ENCODE measurements at regions not wholly inside any gene's neighbourhood (a gene's known extent, or its start where the extent isn't known, plus 50 kb on each side); places are given as distances from the start of the nearest gene placed in this dataset.
"Not testable (repeated sequence)": the region's sequence is repeated elsewhere in the genome, so short reads cannot be mapped to it uniquely, and the experiment has no call there.

- DNase-seq = no peak
Observed at GRCh38 chr9:75551861-75552260, 338.6 kb upstream of the PCSK5 start.

GRCh38 chr9:75552941-75553340 lies 337.5 kb upstream of the PCSK5 start:
- DNase-seq = no peak

- not testable (repeated sequence) for DNase-seq
Observed at GRCh38 chr9:75566813-75567212, 323.7 kb upstream of the PCSK5 start.

GRCh38 chr9:75570538-75570937 lies 319.9 kb upstream of the PCSK5 start:
- no peak for DNase-seq

DNA sequence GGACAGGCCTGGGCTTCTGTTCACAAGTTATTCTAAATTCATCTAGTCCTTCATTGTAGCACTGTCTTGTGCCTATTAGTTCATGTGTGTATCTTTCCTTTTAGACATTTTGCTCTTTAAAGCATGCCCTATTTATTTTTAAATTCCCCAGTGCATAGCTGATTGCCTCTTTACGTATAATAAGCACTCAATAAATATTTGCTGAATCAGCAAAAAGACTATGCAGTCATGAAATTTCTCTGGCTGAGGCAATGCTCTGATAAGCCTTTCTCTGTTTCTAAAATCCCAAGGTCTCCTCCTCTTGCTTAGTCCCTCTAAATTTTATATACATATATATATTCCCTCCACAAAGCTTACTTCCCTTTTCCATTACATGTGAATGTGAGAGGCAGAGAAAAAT lies 315.9 kb upstream of the PCSK5 start:
- DNase-seq = no peak

GRCh38 chr9:75582870-75583269 lies 307.6 kb upstream of the PCSK5 start:
- no peak for DNase-seq

GRCh38 chr9:75588808-75589207 lies 301.7 kb upstream of the PCSK5 start:
- no peak for DNase-seq

- no peak for DNase-seq
Observed at GRCh38 chr9:75589497-75589896, 301.0 kb upstream of the PCSK5 start.

GRCh38 chr9:75591972-75592371 lies 298.5 kb upstream of the PCSK5 start:
- no peak for DNase-seq

- no peak for DNase-seq
Observed at GRCh38 chr9:75592586-75592985, 297.9 kb upstream of the PCSK5 start.

- no peak for DNase-seq
Observed at GRCh38 chr9:75593920-75594319, 296.6 kb upstream of the PCSK5 start.

DNA sequence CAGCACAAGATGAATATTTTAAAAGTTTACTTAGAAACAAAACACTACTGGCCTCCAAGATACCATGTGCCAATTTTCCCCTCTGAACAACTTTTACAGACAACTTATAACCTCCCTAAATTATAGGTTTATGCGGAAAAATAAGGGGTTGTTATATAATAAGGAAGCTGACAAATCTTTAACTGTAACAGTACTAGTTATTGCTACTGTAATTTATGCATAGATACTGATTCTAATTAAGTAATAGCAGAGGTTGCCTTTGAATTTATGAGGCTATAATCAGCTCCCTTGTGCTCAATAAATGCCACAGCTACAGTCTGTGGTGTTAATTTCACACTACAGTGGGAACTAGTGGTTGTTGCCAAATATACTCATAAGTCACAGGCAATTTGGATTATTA lies 291.3 kb upstream of the PCSK5 start:
- no peak for DNase-seq

DNA sequence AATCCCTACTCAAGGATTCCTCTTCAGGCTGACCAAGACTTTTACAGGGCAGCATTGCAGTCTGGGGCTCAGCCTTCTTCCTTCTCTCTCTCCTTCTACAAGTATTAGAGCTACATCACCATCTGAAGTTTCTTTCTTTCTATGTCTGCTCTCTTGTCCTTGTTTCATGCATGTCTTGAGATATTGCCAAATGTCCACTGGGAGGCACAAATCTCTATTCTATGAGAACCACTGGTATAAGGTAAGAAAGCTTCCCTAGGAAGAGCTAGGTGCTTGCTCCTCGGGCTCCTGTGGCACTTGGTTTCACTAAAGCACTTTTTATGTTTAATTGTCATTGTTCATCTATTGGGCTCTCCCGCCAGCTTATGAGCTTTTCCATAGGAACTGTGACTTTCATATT lies 289.2 kb upstream of the PCSK5 start:
- DNase-seq = no peak

GRCh38 chr9:75602060-75602459 lies 288.4 kb upstream of the PCSK5 start:
- DNase-seq = no peak

DNA sequence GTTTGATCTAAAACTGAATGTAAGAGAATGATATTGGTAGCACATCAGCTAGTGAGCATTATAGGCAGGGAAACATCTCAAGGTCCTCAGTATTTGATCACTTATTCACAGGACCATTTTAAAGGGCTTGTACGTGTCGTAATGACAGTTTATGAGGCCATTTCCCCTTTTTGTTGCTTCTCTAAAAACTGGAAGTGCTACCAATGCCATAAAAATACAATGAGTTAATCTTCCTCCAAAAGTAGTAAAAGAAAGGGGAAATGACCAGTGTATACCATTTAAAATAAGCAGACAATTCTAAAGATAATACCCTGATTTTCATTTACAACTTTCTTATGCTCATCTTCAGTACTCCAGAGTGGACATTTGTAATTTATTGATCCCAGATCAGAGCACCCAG lies 285.8 kb upstream of the PCSK5 start:
- no peak for DNase-seq

DNA sequence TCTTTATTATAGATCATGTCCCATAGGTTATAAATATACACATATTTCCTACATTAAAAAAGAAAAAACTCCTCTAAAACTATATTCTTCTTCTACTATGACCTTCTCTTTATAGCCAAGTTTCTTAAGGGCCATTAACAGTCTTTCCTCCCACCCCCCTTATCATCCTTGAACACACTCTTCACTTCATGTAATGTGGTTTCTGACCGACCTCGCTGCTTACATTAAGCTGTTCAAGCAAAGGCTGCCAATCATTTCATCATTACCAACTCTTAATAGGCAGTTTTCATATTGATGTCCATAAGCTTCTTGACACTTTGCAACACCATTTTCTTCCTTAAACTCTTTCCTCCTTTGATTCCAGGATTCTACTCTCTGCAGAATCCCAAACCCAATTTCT lies 283.0 kb upstream of the PCSK5 start:
- DNase-seq = no peak

DNA sequence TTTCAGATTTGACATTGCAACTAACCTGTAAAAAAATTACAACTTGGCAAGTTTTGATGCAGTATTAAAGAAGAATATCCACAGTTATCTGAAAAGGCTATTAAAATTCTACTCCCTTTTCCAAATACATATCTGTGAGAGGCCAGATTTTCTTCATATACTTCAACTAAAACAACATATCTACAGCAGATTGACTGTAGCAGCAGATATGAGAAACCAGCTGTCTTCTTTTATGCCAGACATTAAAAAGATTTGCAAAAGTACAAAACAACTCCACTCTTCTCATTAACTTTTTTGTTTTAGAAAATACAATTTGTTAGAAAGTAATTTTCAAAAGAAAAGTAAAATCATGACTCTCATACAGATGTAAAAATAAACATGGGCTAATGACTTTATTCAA lies 281.1 kb upstream of the PCSK5 start:
- no peak for DNase-seq

DNA sequence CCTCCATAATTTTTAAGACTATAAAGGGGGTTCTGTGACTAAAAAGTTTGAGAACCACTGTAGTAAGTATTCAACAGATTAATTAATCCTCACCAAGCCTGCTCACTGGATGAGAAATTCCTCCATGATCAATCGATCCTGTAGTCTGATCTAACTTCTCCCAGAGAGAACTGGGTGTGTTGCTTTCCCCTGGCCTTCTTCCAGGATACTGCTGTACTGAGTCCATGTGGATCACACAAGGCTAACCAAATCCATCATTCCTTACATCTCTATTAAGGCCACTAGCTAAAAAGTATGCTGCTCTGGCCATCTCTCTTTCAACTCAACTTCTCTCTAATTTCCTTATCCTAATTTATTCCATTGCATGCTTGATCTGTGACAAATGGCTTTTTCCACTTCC lies 280.2 kb upstream of the PCSK5 start:
- DNase-seq = no peak

DNA sequence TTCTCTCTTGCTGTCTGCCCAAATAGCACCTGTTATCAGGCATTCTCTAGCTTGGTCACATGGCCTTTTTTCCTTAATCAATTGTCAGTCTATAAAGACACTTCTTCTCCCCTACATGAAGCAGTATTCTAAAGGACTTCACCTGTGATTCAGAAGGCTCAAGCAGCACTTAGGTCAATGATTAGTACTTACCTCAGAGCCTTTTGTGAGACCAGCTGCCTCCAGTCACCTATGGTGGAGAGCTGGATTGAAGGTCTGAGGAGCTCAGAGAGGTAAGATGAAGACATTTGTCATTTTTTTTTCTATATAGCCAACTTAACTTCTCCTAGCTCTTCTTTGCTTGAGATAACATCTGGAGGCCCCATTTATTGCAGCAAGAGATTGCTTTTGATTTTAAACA lies 278.3 kb upstream of the PCSK5 start:
- DNase-seq = no peak

DNA sequence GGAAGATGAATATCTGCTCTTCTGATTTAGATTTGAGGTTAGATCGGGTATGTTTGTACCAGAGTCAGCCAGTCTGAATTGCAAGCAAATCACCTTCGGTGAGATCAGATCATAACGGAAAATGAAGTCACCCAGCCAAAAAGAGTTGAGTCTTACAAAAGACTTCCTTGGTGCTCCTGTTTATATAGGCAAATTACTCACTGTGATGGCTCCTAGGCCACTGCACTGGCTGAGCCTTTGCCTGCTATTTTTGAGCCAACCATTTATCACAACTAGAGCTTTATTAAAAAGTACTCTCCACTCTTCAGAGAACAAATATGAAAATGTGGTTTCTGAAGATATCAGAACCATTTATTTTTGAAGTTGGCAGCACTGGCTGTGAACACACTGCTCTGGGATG lies 277.7 kb upstream of the PCSK5 start:
- DNase-seq = no peak

DNA sequence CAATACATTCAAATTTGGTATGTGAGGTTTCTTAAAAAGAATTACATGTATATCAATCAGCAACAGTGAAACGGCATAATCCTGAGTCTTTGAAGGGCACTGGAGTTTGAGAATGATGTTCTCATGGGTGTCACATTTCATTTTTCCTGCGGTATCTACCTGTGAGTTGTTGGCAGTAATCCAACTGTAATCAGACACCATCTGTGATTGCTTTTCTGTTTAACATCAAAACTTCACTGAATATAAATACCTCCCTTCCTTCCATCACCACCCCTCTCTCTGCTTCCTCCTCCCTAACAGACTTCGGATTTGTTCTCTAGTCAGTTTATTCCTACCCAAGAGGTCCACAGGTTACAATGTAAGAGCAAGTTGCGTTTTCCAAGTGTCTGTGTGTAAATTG lies 275.2 kb upstream of the PCSK5 start:
- no peak for DNase-seq

GRCh38 chr9:75616052-75616451 lies 274.4 kb upstream of the PCSK5 start:
- DNase-seq = no peak

- no peak for DNase-seq
Observed at GRCh38 chr9:75616841-75617566, 273.5 kb upstream of the PCSK5 start.

GRCh38 chr9:75623462-75623861 lies 267.0 kb upstream of the PCSK5 start:
- DNase-seq = no peak

GRCh38 chr9:75624998-75625397 lies 265.5 kb upstream of the PCSK5 start:
- DNase-seq = no peak

DNA sequence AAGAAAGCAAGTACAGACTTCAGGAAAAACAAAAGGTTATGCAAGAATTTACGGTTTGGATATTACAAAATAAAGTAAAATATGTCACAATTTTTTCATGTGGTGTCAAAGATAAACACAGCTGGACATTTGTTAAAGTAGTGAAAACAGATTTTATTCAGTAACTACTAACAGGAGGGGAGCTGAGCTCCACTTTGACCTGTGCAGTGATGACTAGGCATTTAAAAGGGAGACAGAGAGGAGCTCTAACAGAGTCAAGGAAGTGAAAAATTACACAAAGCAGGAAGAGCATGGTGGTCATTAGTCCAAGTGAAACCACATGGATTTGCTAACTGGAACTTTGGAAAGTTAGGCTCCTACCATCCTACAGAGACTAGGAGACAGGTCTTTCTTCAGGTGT lies 263.6 kb upstream of the PCSK5 start:
- DNase-seq = no peak
